Cardiac septum (tissue), 1 donor: ENCODE measurements at regions not wholly inside any gene's neighbourhood (a gene's known extent, or its start where the extent isn't known, plus 50 kb on each side); places are given as distances from the start of the nearest gene placed in this dataset.

ENCODE experiments used
- DNase-seq: peaks from one replicate; pipeline ENCODE4 v3.0.0-alpha.2; 2020; ENCODE audit warnings: low spot score
- intact Hi-C: fragments of 100-400 bp; cut with DNase I; formaldehyde crosslinking; loops from one replicate; pipeline ENCODE4 v1.14.0; 2022
- donor health status: DM: no; HTN: no; CAD: no.

DNA sequence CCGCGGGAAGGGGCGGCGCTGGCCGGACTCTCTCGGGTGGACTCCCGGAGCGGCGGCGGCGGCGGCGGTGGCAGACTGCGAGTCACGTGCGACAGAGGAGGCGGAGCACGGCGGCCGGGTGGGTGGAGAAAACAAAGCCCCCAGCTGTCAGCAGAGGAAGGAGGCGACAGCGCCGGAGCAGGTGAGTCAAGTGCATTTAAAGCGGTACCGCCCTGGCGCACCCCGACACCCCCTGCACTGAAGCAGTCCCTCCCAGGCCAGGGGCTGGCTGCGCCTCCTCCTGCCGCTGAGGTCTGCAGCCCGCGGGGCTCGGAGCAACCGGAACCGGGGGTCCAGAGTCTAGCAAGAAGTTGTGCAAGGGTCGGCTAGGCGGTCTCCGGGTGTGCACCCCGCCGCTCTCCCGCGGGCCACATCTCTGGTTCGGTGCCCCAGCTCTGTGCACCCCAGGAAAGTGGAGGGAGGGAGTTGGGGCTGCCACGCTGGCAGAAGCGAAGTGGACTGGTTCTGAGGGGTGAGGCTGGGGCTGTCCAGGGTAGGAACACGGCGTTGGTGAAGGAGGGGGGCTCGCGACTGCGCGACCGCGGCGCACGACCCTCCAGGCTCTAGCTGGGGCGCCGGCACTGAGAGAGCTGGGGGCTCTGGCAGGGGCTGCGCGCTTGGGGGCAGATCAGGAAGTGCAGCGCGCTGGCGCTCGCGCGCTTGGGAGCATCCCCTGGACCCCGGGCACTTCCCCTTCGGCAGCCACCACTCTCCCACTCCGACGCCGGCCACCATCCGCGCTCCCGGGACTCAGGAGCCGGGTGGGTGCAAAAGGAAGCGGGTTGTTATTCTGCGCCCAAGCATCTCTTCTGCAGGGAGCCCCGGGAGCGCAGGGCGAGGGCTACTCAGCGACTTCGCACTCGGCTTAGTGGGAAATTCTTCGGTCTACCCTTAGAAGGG, 64.0 kb upstream of the MAPRE2 start:
- intact Hi-C loops: loop anchor here (5.0 kb wide), 2 partner anchors 65 to 95 kb away; partner anchors contain the start of gene MAPRE2
- DNase-seq: peak; percentile 92

- intact Hi-C loops: loop anchor here (2.0 to 5.0 kb wide), 3 partner anchors 21 to 96 kb away; partner anchors contain the start of gene MAPRE2
- DNase-seq: peak; percentile 82
Measured at GRCh38 chr18:34977838-34978532, 63.2 kb upstream of the MAPRE2 start.

- intact Hi-C loops: loop anchor here (2.0 to 5.0 kb wide), 3 partner anchors 22 to 96 kb away; partner anchors contain the start of gene MAPRE2
- no peak for DNase-seq
Measured at GRCh38 chr18:34978533-34978893, 62.7 kb upstream of the MAPRE2 start.

DNA sequence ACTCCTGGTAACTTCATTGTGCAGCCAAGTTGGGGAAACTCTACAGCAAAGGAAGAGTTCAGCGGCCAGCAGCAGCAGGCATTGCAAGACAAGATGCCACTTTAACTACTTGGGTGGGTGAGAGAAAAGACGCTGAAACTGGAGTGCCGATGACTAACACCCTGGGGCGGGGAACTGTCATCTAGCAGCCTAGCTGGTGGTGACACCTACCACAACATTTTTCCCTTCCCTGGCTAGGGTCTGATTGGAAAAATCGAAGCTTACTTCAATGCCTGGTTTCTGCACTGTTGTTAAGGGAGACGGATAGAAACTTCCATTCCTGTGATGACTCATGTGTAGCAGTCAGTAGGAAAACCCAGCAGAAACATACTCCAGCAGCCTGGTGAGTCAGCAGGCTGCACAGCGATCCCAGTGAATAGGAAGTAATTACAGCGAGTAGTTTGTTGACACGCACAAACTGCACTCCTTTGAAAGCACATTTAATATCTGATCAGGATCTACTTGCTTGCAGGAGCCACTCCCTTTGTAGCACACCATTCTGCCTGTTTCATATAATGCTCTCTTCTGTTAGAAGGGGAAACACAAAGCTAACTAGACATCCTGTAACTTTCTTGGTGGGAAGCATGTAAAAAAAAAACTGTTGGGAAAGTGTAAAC, 62.1 kb upstream of the MAPRE2 start:
- intact Hi-C loops: loop anchor here (2.0 to 5.0 kb wide), 3 partner anchors 22 to 97 kb away; partner anchors contain the start of gene MAPRE2
- DNase-seq: peak; percentile 78

DNA sequence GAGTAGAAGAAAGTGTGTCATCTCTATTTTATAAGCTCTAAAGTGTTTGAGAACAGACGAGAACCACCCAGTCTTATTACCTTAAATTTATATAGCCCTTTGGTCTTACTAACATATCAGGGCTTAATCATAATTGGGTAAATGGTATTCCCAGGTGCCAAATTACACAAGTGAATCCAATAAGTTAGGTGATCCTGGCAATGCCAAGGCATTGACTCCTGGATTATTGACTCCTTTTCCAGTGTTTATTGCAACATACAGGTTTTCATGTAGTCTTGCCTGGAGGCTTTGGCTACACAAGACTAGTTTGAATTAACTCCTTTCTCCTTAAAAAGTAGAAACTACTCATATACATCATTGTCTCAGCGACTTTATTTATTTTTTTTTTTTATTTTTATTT, 59.7 kb upstream of the MAPRE2 start:
- no peak for DNase-seq
- intact Hi-C loops: no loop called here

GRCh38 chr18:34985963-34986362, 55.2 kb upstream of the MAPRE2 start:
- intact Hi-C loops: no loop called here

DNA sequence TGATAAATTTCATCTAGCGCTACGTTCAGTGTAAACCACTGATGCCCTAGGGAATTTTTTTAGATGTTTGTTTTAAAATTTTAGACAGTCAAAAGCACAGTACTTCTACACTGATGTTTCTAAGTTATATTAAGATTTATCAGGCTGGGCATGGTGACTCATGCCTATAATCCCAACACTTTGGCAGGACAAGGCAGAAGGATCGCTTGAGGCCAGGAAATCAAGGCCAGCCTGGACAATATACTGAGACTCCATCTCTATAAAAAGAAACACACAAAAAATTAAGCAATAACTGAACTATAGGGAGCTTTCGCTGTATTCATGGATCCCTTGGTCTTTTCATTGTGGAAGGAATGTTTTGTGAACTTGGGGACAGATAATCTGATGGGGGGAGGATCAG, 50.6 kb upstream of the MAPRE2 start:
- DNase-seq: no peak
- intact Hi-C loops: no loop called here

More at GRCh38 chr18:34985963-34986362, 55.2 kb upstream of the MAPRE2 start:
- no peak for DNase-seq

DNA sequence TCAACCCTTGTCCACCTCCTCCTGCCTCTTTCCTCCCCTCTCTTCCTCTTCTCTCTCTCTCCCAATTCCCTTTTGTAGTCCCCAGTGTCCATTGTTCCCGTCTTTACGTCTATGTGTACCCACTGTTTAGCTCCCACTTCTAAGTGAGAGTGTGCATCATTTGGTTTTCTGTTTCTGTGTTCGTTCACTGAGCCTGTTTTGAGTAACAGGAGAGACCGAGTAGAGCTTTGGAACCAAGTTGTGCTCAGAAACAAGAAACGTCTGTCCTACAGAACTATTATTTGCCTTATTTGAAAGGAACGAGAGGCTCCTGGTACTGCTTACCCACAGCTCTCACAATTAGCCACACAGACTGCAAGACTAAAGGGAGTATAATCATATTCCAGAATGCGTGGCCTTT, 50.1 kb upstream of the MAPRE2 start:
- intact Hi-C loops: no loop called here

More for the DNA sequence above, 50.1 kb upstream of the MAPRE2 start:
- DNase-seq: no peak
